ENCODE measurements at regions not wholly inside any gene's neighbourhood (a gene's known extent, or its start where the extent isn't known, plus 50 kb on each side); places are given as distances from the start of the nearest gene placed in this dataset.

DNA sequence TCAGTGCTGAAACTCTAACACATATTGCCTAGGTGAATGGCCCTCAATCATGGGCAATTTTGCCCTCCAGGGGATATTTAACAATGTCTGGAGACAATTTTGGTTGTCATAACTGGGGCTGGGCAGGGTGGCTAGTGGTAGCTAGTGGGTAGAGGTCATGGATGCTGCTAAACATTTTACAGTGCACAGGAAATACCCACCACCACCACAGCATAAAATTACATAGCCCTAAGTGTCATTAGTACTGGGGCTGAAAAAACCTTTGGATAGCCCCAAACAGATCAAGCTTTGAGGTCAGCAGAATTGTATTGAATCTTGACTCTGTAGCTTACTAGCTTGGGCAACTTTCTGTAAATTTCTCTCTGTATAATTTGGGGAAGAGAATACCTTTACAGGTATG, 758.0 kb downstream of the BCL11B start:
- TF ChIP-seq CTCF (IDR thresholded peaks at IDR 0.05), result no peak
- TF ChIP-seq ZFX (IDR thresholded peaks at IDR 0.05; ENCODE audit: borderline replicate concordance), result no peak
